ENCODE measurements at regions not wholly inside any gene's neighbourhood (a gene's known extent, or its start where the extent isn't known, plus 50 kb on each side); places are given as distances from the start of the nearest gene placed in this dataset.

DNA sequence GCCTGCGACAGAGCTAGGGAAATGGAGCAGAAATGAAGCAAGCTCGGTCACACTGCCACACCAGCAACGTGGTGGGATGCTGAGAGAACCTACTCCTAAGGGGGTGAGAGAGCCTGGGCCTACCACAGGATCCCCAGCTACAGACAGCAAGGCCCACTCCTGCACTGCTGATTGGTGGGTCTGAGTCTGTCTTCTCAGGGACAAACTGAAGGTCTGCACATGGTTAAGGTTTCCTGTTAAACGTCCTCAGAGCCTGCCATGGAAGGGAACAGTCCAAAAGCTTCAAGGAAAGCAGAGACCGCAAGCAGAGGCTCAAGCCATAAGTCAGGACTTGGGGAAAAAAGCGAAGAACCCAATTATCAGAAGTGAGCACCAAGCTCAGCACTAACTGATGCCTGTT, 53.5 kb upstream of the MED4 start:
- intact Hi-C loops (cut with DNase I; ENCODE audit: low total_unique reads): no loop called here
- TF ChIP-seq, protein P1, sequence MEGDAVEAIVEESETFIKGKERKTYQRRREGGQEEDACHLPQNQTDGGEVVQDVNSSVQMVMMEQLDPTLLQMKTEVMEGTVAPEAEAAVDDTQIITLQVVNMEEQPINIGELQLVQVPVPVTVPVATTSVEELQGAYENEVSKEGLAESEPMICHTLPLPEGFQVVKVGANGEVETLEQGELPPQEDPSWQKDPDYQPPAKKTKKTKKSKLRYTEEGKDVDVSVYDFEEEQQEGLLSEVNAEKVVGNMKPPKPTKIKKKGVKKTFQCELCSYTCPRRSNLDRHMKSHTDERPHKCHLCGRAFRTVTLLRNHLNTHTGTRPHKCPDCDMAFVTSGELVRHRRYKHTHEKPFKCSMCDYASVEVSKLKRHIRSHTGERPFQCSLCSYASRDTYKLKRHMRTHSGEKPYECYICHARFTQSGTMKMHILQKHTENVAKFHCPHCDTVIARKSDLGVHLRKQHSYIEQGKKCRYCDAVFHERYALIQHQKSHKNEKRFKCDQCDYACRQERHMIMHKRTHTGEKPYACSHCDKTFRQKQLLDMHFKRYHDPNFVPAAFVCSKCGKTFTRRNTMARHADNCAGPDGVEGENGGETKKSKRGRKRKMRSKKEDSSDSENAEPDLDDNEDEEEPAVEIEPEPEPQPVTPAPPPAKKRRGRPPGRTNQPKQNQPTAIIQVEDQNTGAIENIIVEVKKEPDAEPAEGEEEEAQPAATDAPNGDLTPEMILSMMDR (IDR thresholded peaks at IDR 0.05): no peak
- no peak for TF ChIP-seq POLR2A (IDR thresholded peaks at IDR 0.05)
- no peaks in the 10 kb centered on the region for H3K36me3 ChIP-seq
- no peak overlapping the region for H3K27ac ChIP-seq
- no peak overlapping the region for H3K4me3 ChIP-seq
- peaks cover 0 to 5% of the 10 kb centered on the region in 2 donors for H3K4me1 ChIP-seq
- DNase-seq: no peak
- no peaks in the 10 kb centered on the region for H3K9me3 ChIP-seq
- H3K27me3 ChIP-seq: no peaks in the 10 kb centered on the region

DNA sequence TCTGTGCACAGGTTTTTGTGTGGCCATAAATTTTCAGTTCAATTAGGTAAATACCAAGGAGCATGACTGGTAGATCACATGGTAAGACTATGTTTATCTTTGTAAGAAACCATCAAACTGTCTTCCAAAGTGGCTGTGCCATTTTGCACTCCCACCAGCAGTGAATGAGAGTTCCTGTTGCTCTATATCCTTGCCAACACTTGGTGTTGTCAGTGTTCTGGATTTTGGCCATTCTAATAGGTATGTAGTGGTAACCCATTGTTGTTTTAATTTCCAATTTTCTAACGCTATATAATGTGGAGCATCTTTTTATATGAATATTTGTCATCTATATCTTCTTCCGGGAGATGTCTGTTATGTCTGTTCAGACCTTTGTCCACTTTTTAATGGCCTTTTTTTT, 51.7 kb upstream of the MED4 start:
- DNase-seq: no peak
- Histone ChIP-seq H3K4me1 (peaks cover 0 to 5% of the 10 kb centered on the region in 2 donors), H3K27me3 (no peaks in the 10 kb centered on the region), H3K36me3 (no peaks in the 10 kb centered on the region), H3K27ac (no peak overlapping the region), H3K4me3 (no peak overlapping the region), H3K9me3 (no peaks in the 10 kb centered on the region)
- intact Hi-C loops (cut with DNase I; ENCODE audit: low total_unique reads): no loop called here
- TF ChIP-seq, protein P1 (IDR thresholded peaks at IDR 0.05): no peak
- no peak for TF ChIP-seq POLR2A (IDR thresholded peaks at IDR 0.05)

DNA sequence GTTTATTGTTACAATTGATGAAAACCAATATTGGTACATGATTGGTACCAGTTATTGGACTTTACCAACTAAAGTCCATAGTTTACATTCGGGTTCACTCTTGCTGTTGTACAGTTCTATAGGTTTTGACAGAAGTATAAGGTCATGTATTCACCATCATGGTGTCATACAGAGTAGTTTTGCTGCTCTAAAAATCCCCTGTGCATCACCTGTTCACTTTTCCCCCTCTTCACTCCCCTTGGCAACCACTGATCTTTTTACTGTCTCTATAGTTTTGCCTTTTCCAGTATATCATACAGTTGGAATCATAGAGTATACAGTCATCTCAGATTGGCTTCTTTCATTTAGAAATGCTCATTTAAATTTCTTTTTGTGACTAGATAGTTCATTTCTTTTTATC, 51.2 kb upstream of the MED4 start:
- DNase-seq: no peak
- H3K27me3 ChIP-seq: no peaks in the 10 kb centered on the region
- no peak overlapping the region for H3K27ac ChIP-seq
- TF ChIP-seq, protein P1 (IDR thresholded peaks at IDR 0.05): no peak
- TF ChIP-seq POLR2A (IDR thresholded peaks at IDR 0.05): no peak
- no peaks in the 10 kb centered on the region for H3K9me3 ChIP-seq
- no peaks in the 10 kb centered on the region for H3K36me3 ChIP-seq
- peaks cover 0 to 5% of the 10 kb centered on the region in 2 donors for H3K4me1 ChIP-seq
- intact Hi-C loops (cut with DNase I; ENCODE audit: low total_unique reads): no loop called here
- H3K4me3 ChIP-seq: no peak overlapping the region

Measured in uterus (tissue), 3 donors.